HG02759 (cell line): ENCODE measurements at regions not wholly inside any gene's neighbourhood (a gene's known extent, or its start where the extent isn't known, plus 50 kb on each side); places are given as distances from the start of the nearest gene placed in this dataset.

Source experiments
- ATAC-seq: cut with Tn5 transposase; IDR thresholded peaks from one replicate; pipeline ENCODE4 v1.9.1; 2021; ENCODE audit warnings: mild to moderate bottlenecking, moderate library complexity; ENCODE audit not compliant: unreplicated experiment

DNA sequence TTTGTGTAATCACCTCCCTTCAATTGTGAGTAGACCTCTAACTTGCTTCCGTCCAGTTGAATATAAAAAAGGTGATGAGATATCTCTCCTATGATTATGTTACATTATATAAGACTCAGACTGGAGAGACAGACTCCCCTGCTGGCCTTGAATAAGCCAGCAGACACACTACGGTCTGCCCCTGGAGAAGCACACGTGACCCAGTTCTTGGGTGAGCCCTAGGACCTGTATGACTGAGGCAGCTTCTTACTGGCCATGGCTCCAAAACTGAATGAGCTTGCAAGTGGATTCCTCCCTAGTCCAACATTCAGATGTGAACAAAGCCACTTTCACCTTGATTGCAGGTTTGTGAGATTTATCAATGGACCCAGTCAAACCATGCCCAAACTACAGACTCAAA lies 427.9 kb upstream of the DCN start:
- ATAC-seq = no peak

- no peak for ATAC-seq
Observed at GRCh38 chr12:91609283-91609682, 426.7 kb upstream of the DCN start.

- no peak for ATAC-seq
Observed at GRCh38 chr12:91608542-91608941, 425.9 kb upstream of the DCN start.

- no peak for ATAC-seq
Observed at GRCh38 chr12:91606662-91607377, 424.2 kb upstream of the DCN start.

DNA sequence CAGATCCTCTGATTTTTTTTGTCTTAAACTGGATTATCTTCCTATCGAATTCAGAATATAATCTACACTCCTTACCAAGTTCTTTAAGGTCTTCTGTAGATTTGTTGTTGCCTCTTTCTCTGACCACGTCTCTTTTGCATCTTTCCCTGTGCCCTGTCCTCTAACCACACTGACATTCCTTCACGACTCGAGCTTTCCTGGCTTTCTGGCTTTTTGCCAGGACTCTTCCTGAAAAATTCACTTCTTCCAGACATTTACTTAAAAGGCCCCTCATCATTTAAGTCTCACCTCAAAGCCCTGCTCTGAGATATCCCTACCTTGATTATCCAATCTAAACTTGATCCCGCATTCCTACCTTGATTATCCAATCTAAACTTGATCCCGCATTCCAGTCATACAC lies 422.3 kb upstream of the DCN start:
- ATAC-seq = no peak

DNA sequence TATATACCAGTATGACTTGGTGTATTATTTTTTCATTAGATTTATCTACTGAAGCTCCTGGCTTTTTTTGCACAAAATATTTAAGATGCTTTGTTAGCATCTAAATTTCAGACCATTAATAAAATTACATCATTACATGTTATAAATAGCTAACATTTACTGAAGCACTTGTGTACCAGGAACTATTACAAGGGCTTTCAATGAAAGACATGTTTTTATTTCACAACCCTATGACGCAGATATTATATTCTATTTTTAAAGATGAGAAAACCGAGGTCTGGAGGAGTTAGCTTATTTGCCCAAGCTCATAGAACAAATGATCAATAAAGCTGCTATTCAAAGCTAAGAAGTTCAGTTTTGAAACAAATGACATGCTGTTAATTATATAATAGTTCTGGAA lies 420.4 kb upstream of the DCN start:
- ATAC-seq = no peak

- no peak for ATAC-seq
Observed at GRCh38 chr12:91601054-91601453, 418.4 kb upstream of the DCN start.

GRCh38 chr12:91594715-91595114 lies 412.1 kb upstream of the DCN start:
- ATAC-seq = no peak

DNA sequence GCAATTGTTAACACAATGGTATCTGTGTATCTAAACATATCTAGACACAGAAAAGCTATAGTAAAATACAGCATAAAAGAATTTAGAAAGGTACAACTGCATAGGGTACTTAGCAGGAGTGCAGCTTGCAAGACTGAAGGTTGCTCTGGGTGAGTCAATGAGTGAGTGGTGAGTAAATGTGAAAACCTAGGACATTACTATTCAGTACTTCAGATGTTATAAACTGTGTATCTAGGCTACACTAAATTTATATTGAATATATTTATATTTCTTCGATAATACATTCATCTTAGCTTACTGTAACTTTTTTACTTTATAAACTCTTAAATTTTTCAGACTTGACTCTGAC lies 409.0 kb upstream of the DCN start:
- no peak for ATAC-seq

GRCh38 chr12:91590966-91591638 lies 408.5 kb upstream of the DCN start:
- ATAC-seq = no peak

DNA sequence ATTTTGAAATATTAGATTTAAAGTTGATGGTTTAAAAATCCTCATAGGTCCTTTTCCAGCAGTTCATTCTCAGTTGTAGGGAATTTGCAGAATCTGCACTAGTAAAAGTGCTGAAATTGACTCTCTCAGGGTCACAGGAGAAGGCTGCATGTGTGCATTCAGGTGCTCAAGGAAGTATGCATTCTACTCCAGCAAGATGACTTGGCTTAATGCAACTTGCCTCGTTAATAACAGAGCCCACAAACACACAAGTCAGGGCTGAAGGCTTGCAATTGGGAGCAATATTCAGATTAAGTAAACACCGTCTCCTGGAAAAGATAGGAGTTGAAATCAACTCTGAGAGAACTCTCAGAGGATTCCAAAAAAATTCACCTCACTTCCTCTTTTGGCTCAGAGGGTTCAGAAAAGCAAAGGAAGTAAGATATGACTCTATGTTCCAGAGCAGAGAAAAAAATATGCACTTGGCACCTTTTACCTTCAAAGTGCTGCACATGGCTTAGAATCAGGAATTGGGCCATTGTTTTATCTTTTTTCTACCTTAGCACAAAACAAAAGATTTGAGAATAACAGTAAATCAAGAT lies 406.3 kb upstream of the DCN start:
- ATAC-seq = no peak

GRCh38 chr12:91586015-91586414 lies 403.4 kb upstream of the DCN start:
- no peak for ATAC-seq

- ATAC-seq = no peak
Observed at GRCh38 chr12:91582811-91583210, 400.2 kb upstream of the DCN start.

DNA sequence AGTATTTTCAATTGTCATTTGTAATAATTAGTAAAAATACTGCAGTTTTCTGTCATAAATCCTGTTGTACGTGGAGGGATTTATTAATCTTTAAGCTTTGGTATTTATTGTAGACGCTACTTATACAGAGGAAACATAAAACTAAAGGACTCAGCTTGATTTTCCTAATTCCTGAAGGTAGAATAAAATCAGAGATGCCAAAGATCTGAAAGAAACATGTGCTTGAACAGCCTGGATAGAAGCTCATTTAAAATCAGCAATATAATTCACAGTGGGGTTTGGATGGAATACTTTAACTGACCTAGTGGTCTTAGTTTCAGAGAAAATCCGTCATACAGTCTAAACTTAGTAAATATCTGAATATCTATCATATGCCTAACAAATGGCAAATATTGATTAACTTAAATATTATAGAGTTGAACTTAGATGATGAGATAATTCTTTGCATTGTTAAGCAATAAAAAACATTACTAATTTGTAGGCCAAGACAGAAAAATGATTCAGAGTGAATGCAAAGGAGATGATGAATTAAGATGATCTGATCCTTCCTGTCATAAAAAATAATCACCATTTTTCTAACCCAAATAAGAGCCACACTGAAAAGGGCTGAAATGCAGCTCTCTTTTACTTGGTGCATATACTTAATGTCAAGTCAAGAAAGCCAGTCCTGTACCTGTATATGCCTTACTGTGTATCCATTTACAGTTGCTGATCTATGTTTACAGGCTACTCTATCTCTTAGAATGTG lies 397.1 kb upstream of the DCN start:
- no peak for ATAC-seq

DNA sequence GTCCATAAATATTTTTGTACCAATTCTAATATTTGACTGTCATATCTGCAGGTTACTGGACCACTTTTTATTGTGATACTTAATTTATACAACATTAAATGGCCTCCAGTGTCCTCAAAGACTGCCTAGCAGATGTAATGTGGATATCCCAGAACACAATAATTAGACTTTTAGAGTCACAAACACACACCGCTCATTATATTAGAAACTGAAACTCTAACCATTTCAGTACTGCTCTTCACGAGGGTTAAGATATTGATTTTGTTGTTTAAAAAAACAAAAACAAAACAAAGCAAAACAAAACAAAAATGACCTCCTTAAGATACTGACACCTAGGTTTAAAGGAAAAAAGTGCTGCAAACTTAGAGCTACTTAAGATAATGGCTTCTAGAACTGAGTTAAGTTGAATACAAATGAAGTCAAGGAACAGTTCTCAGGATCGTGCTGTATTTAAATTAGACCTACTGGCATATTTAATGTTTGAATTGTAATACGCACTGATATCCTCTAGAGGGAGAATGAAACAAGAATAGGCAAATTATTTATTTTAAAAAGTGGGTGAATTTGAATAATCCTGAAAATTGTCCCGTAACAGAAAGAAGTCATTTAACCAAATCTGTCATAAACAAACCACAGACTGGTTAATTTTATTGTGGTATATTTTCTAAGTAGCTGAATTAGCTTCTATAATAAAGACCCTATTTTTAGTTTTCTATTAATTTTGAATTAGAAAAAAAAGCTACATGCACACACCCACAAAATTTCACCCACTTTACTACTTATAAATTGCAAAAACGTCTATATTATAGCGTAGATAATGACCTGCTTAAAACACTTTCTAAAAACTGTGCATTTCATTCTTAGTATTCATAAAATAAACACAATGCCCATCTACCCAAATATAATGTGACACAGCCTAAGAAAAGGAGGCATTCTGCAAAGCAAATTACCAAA lies 395.2 kb upstream of the DCN start:
- ATAC-seq = no peak

- ATAC-seq = no peak
Observed at GRCh38 chr12:91576432-91576831, 393.8 kb upstream of the DCN start.

GRCh38 chr12:91575630-91576029 lies 393.0 kb upstream of the DCN start:
- no peak for ATAC-seq

- no peak for ATAC-seq
Observed at GRCh38 chr12:91574975-91575374, 392.4 kb upstream of the DCN start.

DNA sequence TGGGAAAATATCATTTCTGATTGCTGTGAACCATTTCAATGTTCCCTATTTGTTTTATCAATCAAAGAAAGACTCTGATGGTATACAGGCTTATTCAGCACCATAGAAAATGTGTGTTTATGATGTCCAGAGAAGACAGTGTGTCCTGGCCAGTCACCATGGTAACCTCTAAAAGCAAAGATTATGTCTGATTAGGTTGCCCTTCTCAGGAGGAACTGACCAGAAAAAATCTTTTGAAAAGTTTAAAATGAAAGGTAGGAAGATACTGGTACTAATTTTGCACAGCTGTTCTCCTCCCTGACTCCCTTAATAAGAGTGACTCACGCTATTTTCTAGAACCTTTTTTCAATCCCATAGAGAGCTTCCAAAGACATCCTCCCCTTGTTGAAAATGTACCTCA lies 391.8 kb upstream of the DCN start:
- no peak for ATAC-seq

GRCh38 chr12:91572869-91573268 lies 390.3 kb upstream of the DCN start:
- ATAC-seq = no peak

GRCh38 chr12:91567100-91567485 lies 384.5 kb upstream of the DCN start:
- no peak for ATAC-seq
